ENCODE measurements at regions not wholly inside any gene's neighbourhood (a gene's known extent, or its start where the extent isn't known, plus 50 kb on each side); places are given as distances from the start of the nearest gene placed in this dataset.

DNA sequence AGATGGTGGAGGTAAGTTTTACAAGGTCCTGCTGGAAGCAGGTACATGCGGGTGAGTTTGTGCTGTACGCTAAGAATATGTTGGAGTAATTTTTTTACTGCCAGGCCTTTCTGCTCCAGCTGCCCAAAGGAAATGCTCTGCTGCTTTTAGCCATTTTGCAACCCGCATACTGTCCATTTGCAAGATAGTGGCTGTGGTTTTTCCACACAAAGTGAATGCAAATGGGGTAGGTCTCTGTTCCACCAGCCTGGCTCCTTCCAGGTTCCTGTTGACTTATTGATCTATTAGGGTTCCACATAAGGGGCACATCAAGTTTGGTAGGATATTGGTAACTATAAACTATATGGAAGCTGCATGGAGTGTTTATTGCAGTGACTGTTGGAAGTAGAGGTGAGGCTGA is 227.1 kb downstream of the SI start:
- TF ChIP-seq, protein P1, sequence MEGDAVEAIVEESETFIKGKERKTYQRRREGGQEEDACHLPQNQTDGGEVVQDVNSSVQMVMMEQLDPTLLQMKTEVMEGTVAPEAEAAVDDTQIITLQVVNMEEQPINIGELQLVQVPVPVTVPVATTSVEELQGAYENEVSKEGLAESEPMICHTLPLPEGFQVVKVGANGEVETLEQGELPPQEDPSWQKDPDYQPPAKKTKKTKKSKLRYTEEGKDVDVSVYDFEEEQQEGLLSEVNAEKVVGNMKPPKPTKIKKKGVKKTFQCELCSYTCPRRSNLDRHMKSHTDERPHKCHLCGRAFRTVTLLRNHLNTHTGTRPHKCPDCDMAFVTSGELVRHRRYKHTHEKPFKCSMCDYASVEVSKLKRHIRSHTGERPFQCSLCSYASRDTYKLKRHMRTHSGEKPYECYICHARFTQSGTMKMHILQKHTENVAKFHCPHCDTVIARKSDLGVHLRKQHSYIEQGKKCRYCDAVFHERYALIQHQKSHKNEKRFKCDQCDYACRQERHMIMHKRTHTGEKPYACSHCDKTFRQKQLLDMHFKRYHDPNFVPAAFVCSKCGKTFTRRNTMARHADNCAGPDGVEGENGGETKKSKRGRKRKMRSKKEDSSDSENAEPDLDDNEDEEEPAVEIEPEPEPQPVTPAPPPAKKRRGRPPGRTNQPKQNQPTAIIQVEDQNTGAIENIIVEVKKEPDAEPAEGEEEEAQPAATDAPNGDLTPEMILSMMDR (IDR thresholded peaks at IDR 0.05), result no peak
- no peak for TF ChIP-seq ZFX (IDR thresholded peaks at IDR 0.05; ENCODE audit: borderline replicate concordance)
